Neural cell (in vitro differentiated cells): ENCODE measurements at regions not wholly inside any gene's neighbourhood (a gene's known extent, or its start where the extent isn't known, plus 50 kb on each side); places are given as distances from the start of the nearest gene placed in this dataset.

ENCODE experiments used
- H2AFZ ChIP-seq: fragments of 200-600, 300-800 bp; sonication (generic), shearing (Covaris generic); 2 replicates; pipeline ENCODE4 v1.6.0; 2014; ENCODE audit warnings: low read depth, mild to moderate bottlenecking, antibody characterized with exemption, low read length, moderate library complexity
- H3F3A ChIP-seq: fragments of 200-600 bp; shearing (Covaris generic); 2 replicates; pipeline ENCODE4 v1.6.1; 2016; ENCODE audit warnings: mild to moderate bottlenecking, moderate library complexity, mixed read lengths, antibody characterized with exemption, low read length; ENCODE audit not compliant: insufficient read depth, poor library complexity, severe bottlenecking
- H3K27ac ChIP-seq: fragments of 200-600, 300-800 bp; sonication (generic), shearing (Covaris generic); 2 replicates; pipeline ENCODE4 v1.5.1; 2014; ENCODE audit warnings: mild to moderate bottlenecking, low read length, moderate library complexity
- H3K27me3 ChIP-seq: fragments of 300-800, 200-600 bp; sonication (generic), shearing (Covaris generic); 2 replicates; pipeline ENCODE4 v1.6.0; 2014; ENCODE audit warnings: mild to moderate bottlenecking, low read depth, low read length, moderate library complexity; ENCODE audit not compliant: insufficient read depth
- H3K36me3 ChIP-seq: fragments of 300-800, 200-600 bp; sonication (generic), shearing (Covaris generic); 2 replicates; pipeline ENCODE4 v1.5.1; 2014; ENCODE audit warnings: mild to moderate bottlenecking, antibody characterized with exemption, low read length, moderate library complexity; ENCODE audit not compliant: insufficient read depth
- H3K4me2 ChIP-seq: fragments of 300-800, 200-600 bp; sonication (generic), shearing (Covaris generic); 2 replicates; pipeline ENCODE4 v1.6.0; 2014; ENCODE audit warnings: mild to moderate bottlenecking, low read length
- H3K4me3 ChIP-seq: fragments of 300-800, 200-600 bp; sonication (generic), shearing (Covaris generic); 2 replicates; pipeline ENCODE4 v1.5.1; 2014; ENCODE audit warnings: mild to moderate bottlenecking, low read length, moderate library complexity
- H3K79me2 ChIP-seq: fragments of 200-600 bp; shearing (Covaris generic); replicated peaks from 2 replicates; pipeline ENCODE4 v1.6.0; 2014; ENCODE audit warnings: mild to moderate bottlenecking, low read length, moderate library complexity; ENCODE audit not compliant: insufficient read depth
- H3K9ac ChIP-seq: fragments of 300-800, 200-600 bp; sonication (generic), shearing (Covaris generic); 2 replicates; pipeline ENCODE4 v1.6.1; 2016; ENCODE audit warnings: mild to moderate bottlenecking, low read length, mixed read lengths
- H3K9me2 ChIP-seq: fragments of 200-600 bp; shearing (Covaris generic); 2 replicates; pipeline ENCODE4 v1.6.1; 2016; ENCODE audit warnings: mild to moderate bottlenecking, low read length, mixed read lengths; ENCODE audit not compliant: insufficient read depth
- H3K9me3 ChIP-seq: fragments of 200-600, 300-800 bp; sonication (generic), shearing (Covaris generic); 2 replicates; pipeline ENCODE4 v1.6.1; 2016; ENCODE audit warnings: mild to moderate bottlenecking, mixed run types, low read length, moderate library complexity, mixed read lengths
- H4K20me1 ChIP-seq: fragments of 200-600 bp; shearing (Covaris generic); 2 replicates; pipeline ENCODE4 v1.6.1; 2016; ENCODE audit warnings: mild to moderate bottlenecking, mixed run types; ENCODE audit not compliant: insufficient read depth
- CTCF ChIP-seq: fragments of 450-650 bp; IDR thresholded peaks from 2 replicates; pipeline ENCODE4 v1.5.1; 2014; ENCODE audit warnings: antibody characterized with exemption, mild to moderate bottlenecking, moderate library complexity; ENCODE audit not compliant: poor library complexity, severe bottlenecking
- EP300 ChIP-seq: fragments of 450-650 bp; conservative IDR thresholded peaks from 2 replicates; pipeline ENCODE4 v1.6.1; 2014; ENCODE audit warnings: antibody characterized with exemption, mild to moderate bottlenecking, moderate library complexity; ENCODE audit not compliant: poor library complexity, severe bottlenecking
- EZH2 ChIP-seq: fragments of 200-600, 300-800 bp; shearing (Covaris generic), sonication (generic); IDR thresholded peaks from 2 replicates; pipeline ENCODE4 v1.6.1; 2014; ENCODE audit warnings: antibody characterized with exemption, low read length, borderline replicate concordance, mild to moderate bottlenecking; ENCODE audit not compliant: insufficient read depth, poor library complexity, severe bottlenecking
- MXI1 ChIP-seq: fragments of 450-650 bp; conservative IDR thresholded peaks from 2 replicates; pipeline ENCODE4 v1.6.1; 2014; ENCODE audit warnings: antibody characterized with exemption, mild to moderate bottlenecking; ENCODE audit not compliant: poor library complexity, severe bottlenecking
- POLR2AphosphoS5 ChIP-seq: IDR thresholded peaks from 2 replicates; pipeline ENCODE4 v1.6.1; 2012
- RAD21 ChIP-seq: fragments of 450-650 bp; conservative IDR thresholded peaks from 2 replicates; pipeline ENCODE4 v1.6.1; 2014; ENCODE audit warnings: antibody characterized with exemption, mild to moderate bottlenecking, moderate library complexity
- REST ChIP-seq: IDR thresholded peaks from 2 replicates; pipeline ENCODE4 v1.6.1; 2012; ENCODE audit warnings: borderline replicate concordance
- SMC3 ChIP-seq: fragments of 450-650 bp; conservative IDR thresholded peaks from 2 replicates; pipeline ENCODE4 v1.6.1; 2014; ENCODE audit warnings: antibody characterized with exemption, mild to moderate bottlenecking, moderate library complexity; ENCODE audit not compliant: poor library complexity
- TAF1 ChIP-seq: IDR thresholded peaks from 2 replicates; pipeline ENCODE4 v1.6.1; 2012; ENCODE audit warnings: low read depth

DNA sequence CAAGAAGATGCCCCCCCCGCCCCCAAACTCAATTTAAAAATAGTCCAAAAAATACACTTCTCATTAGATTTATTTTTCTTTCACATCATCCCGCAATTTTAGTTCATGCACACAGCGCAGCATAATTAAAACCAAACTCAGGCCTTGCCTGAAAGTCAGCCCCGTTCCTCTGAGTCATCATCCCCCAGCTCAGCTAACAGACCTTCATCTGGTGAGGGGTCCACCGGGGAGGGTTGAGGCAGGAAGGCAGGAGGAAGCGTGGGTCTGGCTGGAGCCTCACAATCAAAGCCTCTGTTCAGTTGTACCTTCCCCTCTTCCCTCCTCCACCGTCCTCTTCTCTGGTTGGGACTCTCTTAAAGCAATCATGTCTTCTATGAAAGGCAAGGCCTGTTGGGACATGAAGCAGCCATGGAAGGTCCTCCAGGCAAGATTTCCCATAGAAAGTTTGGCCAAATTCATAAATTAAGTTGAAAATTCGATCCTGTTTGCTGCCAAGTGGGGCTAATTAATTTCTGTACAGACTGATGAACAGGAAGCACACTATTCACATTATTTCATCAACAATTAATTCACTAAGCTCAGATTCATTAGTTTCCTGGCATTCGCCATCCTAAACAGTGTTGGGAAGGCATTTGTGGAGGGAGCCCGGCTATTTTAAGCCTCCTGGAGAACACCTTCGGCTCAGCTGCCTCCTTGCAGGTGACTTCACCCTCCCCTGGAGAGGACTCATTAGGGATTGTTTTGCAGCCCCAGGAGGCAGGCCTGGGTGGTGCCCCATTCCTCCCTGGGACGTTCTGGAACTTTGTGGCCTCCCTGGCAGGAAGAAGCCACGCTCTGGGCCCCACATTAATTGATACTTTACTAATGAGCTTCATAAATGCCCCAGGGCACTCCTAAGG lies 72.3 kb upstream of the BNC1 start:
- no peaks in the 10 kb centered on the region for H4K20me1 ChIP-seq
- TF ChIP-seq EZH2 = no peak
- no peak for TF ChIP-seq SMC3
- no peak for TF ChIP-seq RAD21
- TF ChIP-seq MXI1 = no peak
- TF ChIP-seq CTCF = no peak
- TF ChIP-seq POLR2AphosphoS5 = no peak
- TF ChIP-seq REST = no peak
- TF ChIP-seq EP300 = no peak
- TF ChIP-seq TAF1 = no peak
- H3K27ac ChIP-seq = no peak overlapping the region

GRCh38 chr15:83358972-83359564 lies 74.6 kb upstream of the BNC1 start:
- Histone ChIP-seq H3K79me2 (no peaks in the 10 kb centered on the region), H3K9me2 (no peaks in the 10 kb centered on the region), H2AFZ (no peak overlapping the region), H4K20me1 (no peaks in the 10 kb centered on the region), H3K27ac (no peak overlapping the region), H3F3A (no peaks in the 10 kb centered on the region), H3K9me3 (no peaks in the 10 kb centered on the region), H3K4me3 (no peak overlapping the region), H3K4me2 (no peak overlapping the region), H3K36me3 (no peaks in the 10 kb centered on the region), H3K27me3 (peaks cover 2% of the 10 kb centered on the region), H3K9ac (no peak overlapping the region)
- TF ChIP-seq MXI1 = no peak
- no peak for TF ChIP-seq TAF1
- TF ChIP-seq RAD21 = no peak
- no peak for TF ChIP-seq EZH2
- no peak for TF ChIP-seq CTCF
- TF ChIP-seq EP300 = no peak
- TF ChIP-seq REST = no peak
- TF ChIP-seq POLR2AphosphoS5 = no peak
- TF ChIP-seq SMC3 = no peak

More for the DNA sequence above, 72.3 kb upstream of the BNC1 start:
- Histone ChIP-seq H3K36me3 (no peaks in the 10 kb centered on the region), H3K27me3 (no peaks in the 10 kb centered on the region), H2AFZ (no peak overlapping the region), H3K79me2 (no peaks in the 10 kb centered on the region), H3K9me3 (no peaks in the 10 kb centered on the region), H3F3A (no peaks in the 10 kb centered on the region), H3K4me3 (no peak overlapping the region), H3K9me2 (no peaks in the 10 kb centered on the region), H3K4me2 (no peak overlapping the region), H3K9ac (no peak overlapping the region)
